ENCODE measurements at regions not wholly inside any gene's neighbourhood (a gene's known extent, or its start where the extent isn't known, plus 50 kb on each side); places are given as distances from the start of the nearest gene placed in this dataset.

DNA sequence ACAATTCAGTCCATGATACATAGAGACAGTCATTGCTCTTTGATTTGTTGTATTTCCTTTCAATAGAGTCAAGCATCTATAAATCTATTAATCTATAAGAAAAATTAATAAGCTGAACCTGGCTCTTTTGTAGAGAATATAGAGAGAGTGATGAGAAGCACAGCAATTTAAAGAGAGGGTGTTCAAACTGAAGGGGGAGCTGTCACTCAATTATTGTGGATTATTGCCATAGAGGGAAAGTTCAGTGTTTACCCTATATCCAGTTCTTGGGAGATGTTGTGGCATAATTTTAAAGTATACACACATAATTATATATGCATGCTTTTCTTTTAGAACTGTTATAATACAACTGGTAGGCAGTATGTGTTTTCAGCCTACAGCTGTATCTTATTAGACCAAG lies 1469.0 kb upstream of the PABPC4L start:
- DNase-seq, result no peak
- H3K9me3 ChIP-seq, result no peaks in the 10 kb centered on the region
- H3K9ac ChIP-seq (ENCODE audit: low read depth in 2 of 2, low read length in 2 of 2), result no peak overlapping the region
- intact Hi-C loops (cut with DNase I), result no loop called here
- H3K27ac ChIP-seq, result no peak overlapping the region
- no peak overlapping the region for H3K4me3 ChIP-seq
- H3K36me3 ChIP-seq, result no peaks in the 10 kb centered on the region
- no peaks in the 10 kb centered on the region for H3K4me1 ChIP-seq
- TF ChIP-seq, protein P1, sequence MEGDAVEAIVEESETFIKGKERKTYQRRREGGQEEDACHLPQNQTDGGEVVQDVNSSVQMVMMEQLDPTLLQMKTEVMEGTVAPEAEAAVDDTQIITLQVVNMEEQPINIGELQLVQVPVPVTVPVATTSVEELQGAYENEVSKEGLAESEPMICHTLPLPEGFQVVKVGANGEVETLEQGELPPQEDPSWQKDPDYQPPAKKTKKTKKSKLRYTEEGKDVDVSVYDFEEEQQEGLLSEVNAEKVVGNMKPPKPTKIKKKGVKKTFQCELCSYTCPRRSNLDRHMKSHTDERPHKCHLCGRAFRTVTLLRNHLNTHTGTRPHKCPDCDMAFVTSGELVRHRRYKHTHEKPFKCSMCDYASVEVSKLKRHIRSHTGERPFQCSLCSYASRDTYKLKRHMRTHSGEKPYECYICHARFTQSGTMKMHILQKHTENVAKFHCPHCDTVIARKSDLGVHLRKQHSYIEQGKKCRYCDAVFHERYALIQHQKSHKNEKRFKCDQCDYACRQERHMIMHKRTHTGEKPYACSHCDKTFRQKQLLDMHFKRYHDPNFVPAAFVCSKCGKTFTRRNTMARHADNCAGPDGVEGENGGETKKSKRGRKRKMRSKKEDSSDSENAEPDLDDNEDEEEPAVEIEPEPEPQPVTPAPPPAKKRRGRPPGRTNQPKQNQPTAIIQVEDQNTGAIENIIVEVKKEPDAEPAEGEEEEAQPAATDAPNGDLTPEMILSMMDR (IDR thresholded peaks at IDR 0.05), result no peak
- H3K27me3 ChIP-seq, result no peaks in the 10 kb centered on the region

Measured in colonic mucosa (tissue), 4 donors.